GM19468 (cell line): ENCODE measurements at regions not wholly inside any gene's neighbourhood (a gene's known extent, or its start where the extent isn't known, plus 50 kb on each side); places are given as distances from the start of the nearest gene placed in this dataset.
"Not testable (repeated sequence)": the region's sequence is repeated elsewhere in the genome, so short reads cannot be mapped to it uniquely, and the experiment has no call there.

Experiments used
- ATAC-seq: cut with Tn5 transposase; IDR thresholded peaks from one replicate; pipeline ENCODE4 v1.9.1; 2021; ENCODE audit warnings: mild to moderate bottlenecking, moderate library complexity, moderate number of reproducible peaks; ENCODE audit not compliant: unreplicated experiment; ENCODE audit errors: extremely low read depth

- ATAC-seq: no peak
Observed at GRCh38 chr5:104130320-104130719, 567.7 kb upstream of the NUDT12 start.

GRCh38 chr5:104128348-104128747 is 565.8 kb upstream of the NUDT12 start:
- no peak for ATAC-seq

GRCh38 chr5:104126980-104127379 is 564.4 kb upstream of the NUDT12 start:
- no peak for ATAC-seq

GRCh38 chr5:104119529-104119928 is 556.9 kb upstream of the NUDT12 start:
- no peak for ATAC-seq

- ATAC-seq: no peak
Observed at GRCh38 chr5:104111632-104112031, 549.0 kb upstream of the NUDT12 start.

GRCh38 chr5:104096451-104096850 is 533.9 kb upstream of the NUDT12 start:
- no peak for ATAC-seq

- ATAC-seq: no peak
Observed at GRCh38 chr5:104095527-104095926, 532.9 kb upstream of the NUDT12 start.

GRCh38 chr5:104088876-104089778 is 526.5 kb upstream of the NUDT12 start:
- ATAC-seq: no peak

- no peak for ATAC-seq
Observed at GRCh38 chr5:104084896-104085295, 522.3 kb upstream of the NUDT12 start.

- ATAC-seq: no peak
Observed at GRCh38 chr5:104082754-104083153, 520.2 kb upstream of the NUDT12 start.

- no peak for ATAC-seq
Observed at GRCh38 chr5:104081232-104081631, 518.6 kb upstream of the NUDT12 start.

- no peak for ATAC-seq
Observed at GRCh38 chr5:104080646-104081175, 518.1 kb upstream of the NUDT12 start.

GRCh38 chr5:104079861-104080645 is 517.5 kb upstream of the NUDT12 start:
- ATAC-seq: not testable (repeated sequence)

GRCh38 chr5:104071887-104072286 is 509.3 kb upstream of the NUDT12 start:
- ATAC-seq: no peak

GRCh38 chr5:104062621-104063377 is 500.2 kb upstream of the NUDT12 start:
- no peak for ATAC-seq

- ATAC-seq: no peak
Observed at GRCh38 chr5:104061707-104062106, 499.1 kb upstream of the NUDT12 start.

- no peak for ATAC-seq
Observed at GRCh38 chr5:104053353-104053649, 490.7 kb upstream of the NUDT12 start.

- ATAC-seq: no peak
Observed at GRCh38 chr5:104052558-104053352, 490.2 kb upstream of the NUDT12 start.

- ATAC-seq: no peak
Observed at GRCh38 chr5:104050436-104050835, 487.8 kb upstream of the NUDT12 start.

- no peak for ATAC-seq
Observed at GRCh38 chr5:104049752-104050151, 487.2 kb upstream of the NUDT12 start.
